Skeletal muscle satellite cell (primary cell): ENCODE measurements at regions not wholly inside any gene's neighbourhood (a gene's known extent, or its start where the extent isn't known, plus 50 kb on each side); places are given as distances from the start of the nearest gene placed in this dataset. TPM values are rescaled to one million over a fixed set of nuclear protein-coding genes. Genes with fewer than 3 reads are reported as not detected.

Source experiments
- H3K27me3 ChIP-seq: 2 replicates; pipeline ENCODE4 v1.7.0; 2013; ENCODE audit warnings: low read length; ENCODE audit not compliant: control insufficient read depth, insufficient read depth
- H3K36me3 ChIP-seq: 2 replicates; pipeline ENCODE4 v1.7.0; 2013; ENCODE audit warnings: mild to moderate bottlenecking, control low read depth, low read length; ENCODE audit not compliant: insufficient read depth
- H3K4me1 ChIP-seq: 2 replicates; pipeline ENCODE4 v1.7.0; 2013; ENCODE audit warnings: low read length; ENCODE audit not compliant: control insufficient read depth, insufficient read depth
- H3K4me2 ChIP-seq: 2 replicates; pipeline ENCODE4 v1.7.0; 2013; ENCODE audit warnings: mild to moderate bottlenecking, low read length
- H3K4me3 ChIP-seq: 2 replicates; pipeline ENCODE4 v1.7.0; 2013; ENCODE audit warnings: low read length
- H3K9ac ChIP-seq: 2 replicates; pipeline ENCODE4 v1.7.0; 2013; ENCODE audit warnings: mild to moderate bottlenecking, low read depth, low read length, moderate library complexity
- H3K9me3 ChIP-seq: replicated peaks from 2 replicates; pipeline ENCODE4 v1.7.0; 2013; ENCODE audit warnings: mild to moderate bottlenecking, control low read depth, low read length
- small RNA-seq: library from RNA; depleted of rRNA; stranded (forward); fragments of <200 nt; gene quantifications from one replicate; pipeline ENCODE3, GENCODE V24; 2012

DNA sequence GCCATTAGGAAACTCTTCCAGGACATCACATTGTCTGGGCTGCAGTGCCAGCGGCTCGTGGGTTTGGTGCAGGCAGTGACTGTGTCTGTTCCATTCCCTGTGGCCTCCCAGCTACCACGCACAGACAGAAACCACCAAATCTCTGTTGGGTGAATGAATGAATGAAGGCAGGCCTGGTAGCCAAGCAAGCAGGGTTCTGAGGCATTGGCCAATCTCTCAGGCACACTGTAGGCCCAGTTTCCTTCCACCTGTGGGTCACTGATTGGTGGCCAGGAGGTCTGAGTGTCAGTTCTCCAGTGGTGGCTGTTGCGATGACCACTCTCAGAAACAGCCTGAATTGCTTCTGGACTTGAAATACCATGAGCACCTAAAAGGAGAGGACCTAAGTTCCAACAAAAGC, 59.4 kb upstream of the CTBP2 start:
- no peaks in the 10 kb centered on the region for H3K36me3 ChIP-seq
- H3K4me1 ChIP-seq, result no peaks in the 10 kb centered on the region
- no peaks in the 10 kb centered on the region for H3K9me3 ChIP-seq
- H3K4me3 ChIP-seq, result no peak overlapping the region
- H3K9ac ChIP-seq, result no peak overlapping the region
- no peak overlapping the region for H3K4me2 ChIP-seq
- peaks cover 18% of the 10 kb centered on the region for H3K27me3 ChIP-seq

DNA sequence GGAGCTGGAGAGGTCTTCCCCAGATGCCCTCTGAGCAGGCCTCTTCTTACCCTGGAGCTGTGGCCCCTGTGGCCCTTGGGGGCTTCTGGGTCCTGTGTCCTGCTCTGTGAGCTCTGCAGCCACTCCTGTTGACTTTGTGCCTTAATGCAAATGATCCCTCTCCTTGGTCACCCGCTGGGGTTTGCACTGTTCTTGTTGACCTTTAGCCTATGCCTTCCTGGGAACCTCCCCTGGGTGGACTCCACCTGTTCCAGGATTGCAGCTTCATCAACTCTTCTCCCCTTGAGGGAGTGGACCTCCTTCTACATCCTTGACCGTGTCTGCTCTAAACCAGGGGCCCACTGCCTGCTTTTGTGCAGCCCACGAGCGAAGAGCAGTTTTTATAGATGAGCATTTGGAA, 58.6 kb upstream of the CTBP2 start:
- Histone ChIP-seq H3K9ac (no peak overlapping the region), H3K9me3 (no peaks in the 10 kb centered on the region), H3K27me3 (peaks cover 16% of the 10 kb centered on the region), H3K4me1 (no peaks in the 10 kb centered on the region), H3K36me3 (no peaks in the 10 kb centered on the region), H3K4me2 (no peak overlapping the region), H3K4me3 (no peak overlapping the region)

DNA sequence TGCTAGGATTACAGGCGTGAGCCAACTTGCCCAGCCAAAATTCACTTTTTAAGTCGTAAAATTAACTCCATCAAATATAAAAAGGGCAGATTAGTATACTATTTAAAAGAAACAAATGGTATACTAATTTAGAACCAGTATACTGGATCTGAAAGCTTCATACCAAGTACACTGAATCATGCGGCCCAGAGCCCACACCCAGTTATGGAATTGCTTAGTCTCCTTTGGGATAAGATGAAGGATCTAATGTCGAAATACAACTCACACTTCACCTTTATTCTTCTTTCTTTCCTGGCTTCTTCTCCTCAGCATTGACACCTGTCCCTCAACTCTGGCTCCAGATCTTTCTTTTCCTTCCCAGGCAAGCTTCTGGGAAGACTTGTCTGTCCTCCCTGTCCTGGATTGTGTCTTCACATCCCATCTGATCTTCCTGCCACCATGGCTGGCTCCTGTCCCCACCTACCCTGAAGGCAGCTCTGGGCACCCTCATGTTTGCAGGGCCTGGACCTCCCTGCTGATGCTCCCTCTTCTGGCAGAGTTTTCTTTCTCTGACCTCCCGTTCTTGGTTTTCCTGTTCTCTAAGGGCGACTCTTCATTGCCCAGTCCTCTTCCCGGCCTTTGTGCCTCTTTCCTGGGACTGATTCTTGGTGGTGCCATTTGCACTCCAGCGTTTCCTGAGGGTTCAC, 57.8 kb upstream of the CTBP2 start:
- Histone ChIP-seq H3K9ac (no peak overlapping the region), H3K36me3 (no peaks in the 10 kb centered on the region), H3K9me3 (no peaks in the 10 kb centered on the region), H3K4me2 (no peak overlapping the region), H3K27me3 (peaks cover 21% of the 10 kb centered on the region), H3K4me3 (no peak overlapping the region), H3K4me1 (no peaks in the 10 kb centered on the region)

DNA sequence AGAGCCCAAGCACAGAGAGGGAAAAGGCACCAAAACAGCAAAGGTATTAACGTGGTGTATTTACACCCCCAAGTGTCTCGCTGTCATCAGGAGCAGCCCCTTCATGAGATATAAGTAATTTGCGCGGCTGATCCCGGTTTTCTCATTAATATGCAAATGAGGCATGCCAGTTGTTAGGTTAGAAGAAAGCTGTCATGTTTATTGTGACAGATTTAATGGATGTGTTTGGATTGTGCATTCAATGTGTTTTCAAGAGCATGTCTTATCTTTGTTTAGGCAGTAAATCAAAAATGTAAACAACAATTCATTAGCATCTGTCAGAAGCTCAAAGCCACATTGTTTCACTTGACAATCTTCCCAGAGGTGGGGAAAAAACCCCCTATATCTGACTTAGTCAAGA, 56.5 kb upstream of the CTBP2 start:
- no peak overlapping the region for H3K4me2 ChIP-seq
- H3K36me3 ChIP-seq, result no peaks in the 10 kb centered on the region
- H3K9me3 ChIP-seq, result no peaks in the 10 kb centered on the region
- H3K4me1 ChIP-seq, result no peaks in the 10 kb centered on the region
- peaks cover 31% of the 10 kb centered on the region for H3K27me3 ChIP-seq
- no peak overlapping the region for H3K9ac ChIP-seq
- H3K4me3 ChIP-seq, result no peak overlapping the region

DNA sequence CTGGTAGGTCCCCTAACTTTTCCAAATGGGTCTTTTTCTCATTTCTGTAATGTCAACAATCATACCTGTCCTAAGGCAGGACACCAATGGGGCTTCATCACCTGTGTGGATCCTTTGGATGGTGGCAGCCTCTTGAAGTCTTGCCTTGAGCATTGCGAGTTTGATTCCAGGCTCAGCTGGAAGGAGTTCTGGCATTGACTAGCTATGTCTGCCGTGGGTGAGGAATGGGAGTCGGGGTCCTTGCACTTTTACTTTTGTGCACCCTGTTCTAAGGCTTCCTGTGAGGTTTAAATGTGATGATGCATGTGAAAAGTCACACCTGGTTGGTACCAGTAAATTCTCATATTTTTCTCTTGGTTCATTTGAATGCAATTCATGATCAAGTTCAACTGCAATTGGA, 55.9 kb upstream of the CTBP2 start:
- H3K4me2 ChIP-seq, result no peak overlapping the region
- H3K9ac ChIP-seq, result no peak overlapping the region
- no peaks in the 10 kb centered on the region for H3K9me3 ChIP-seq
- peaks cover 25% of the 10 kb centered on the region for H3K27me3 ChIP-seq
- no peaks in the 10 kb centered on the region for H3K36me3 ChIP-seq
- no peak overlapping the region for H3K4me3 ChIP-seq
- no peaks in the 10 kb centered on the region for H3K4me1 ChIP-seq

DNA sequence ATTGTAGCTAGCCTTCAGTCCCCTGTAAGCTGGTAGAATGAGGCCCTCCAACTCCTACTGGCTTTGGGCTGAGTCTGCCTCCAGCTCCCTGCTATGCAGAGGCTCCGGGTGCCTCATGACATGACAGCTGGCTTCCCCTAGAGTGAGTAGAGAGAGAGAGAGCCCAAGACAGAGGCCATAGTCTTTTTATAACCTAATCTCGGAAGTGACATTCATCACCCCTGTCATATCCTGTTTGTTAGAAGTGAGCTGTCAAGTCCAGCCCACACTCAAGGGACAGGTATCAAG, 53.9 kb upstream of the CTBP2 start:
- Histone ChIP-seq H3K4me2 (no peak overlapping the region), H3K9me3 (no peaks in the 10 kb centered on the region), H3K9ac (no peak overlapping the region), H3K36me3 (no peaks in the 10 kb centered on the region), H3K27me3 (peaks cover 23% of the 10 kb centered on the region), H3K4me3 (no peak overlapping the region), H3K4me1 (peaks cover 5% of the 10 kb centered on the region)

DNA sequence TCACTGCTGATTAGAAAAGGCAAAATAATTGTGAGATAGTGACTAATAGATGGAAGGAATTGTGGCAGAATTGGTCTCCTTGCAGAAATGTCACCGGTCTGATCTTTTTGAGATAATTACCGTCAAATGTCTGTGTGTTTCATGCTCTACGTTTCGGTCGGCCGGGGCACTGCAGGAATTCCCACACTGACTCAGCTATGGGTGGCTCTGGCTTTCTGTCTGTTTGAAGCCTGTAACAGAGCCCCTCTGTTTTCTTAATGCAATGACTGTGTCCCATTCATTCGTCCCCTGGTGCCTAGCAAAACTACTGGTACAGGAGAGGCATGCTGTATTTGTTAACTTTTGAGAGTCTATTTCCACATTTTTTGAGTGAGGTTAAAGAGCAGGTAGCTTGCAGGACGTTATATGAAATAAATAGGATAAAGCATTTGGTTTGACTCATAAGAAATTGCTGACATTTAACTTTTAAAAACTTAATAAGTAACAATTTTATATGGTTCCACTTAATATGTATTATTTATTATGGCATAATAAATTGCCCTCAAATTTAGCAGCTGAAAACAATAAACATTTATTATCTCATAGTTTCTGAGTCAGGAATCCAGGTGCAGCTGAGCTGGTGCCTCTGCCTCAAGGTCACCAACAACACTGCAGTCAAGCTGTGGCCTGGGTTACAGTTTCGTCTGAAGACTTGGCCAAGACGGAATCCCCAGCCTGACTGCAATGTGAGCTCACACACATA, 53.3 kb upstream of the CTBP2 start:
- Histone ChIP-seq H3K4me3 (no peak overlapping the region), H3K27me3 (peaks cover 23% of the 10 kb centered on the region), H3K9me3 (no peaks in the 10 kb centered on the region)

DNA sequence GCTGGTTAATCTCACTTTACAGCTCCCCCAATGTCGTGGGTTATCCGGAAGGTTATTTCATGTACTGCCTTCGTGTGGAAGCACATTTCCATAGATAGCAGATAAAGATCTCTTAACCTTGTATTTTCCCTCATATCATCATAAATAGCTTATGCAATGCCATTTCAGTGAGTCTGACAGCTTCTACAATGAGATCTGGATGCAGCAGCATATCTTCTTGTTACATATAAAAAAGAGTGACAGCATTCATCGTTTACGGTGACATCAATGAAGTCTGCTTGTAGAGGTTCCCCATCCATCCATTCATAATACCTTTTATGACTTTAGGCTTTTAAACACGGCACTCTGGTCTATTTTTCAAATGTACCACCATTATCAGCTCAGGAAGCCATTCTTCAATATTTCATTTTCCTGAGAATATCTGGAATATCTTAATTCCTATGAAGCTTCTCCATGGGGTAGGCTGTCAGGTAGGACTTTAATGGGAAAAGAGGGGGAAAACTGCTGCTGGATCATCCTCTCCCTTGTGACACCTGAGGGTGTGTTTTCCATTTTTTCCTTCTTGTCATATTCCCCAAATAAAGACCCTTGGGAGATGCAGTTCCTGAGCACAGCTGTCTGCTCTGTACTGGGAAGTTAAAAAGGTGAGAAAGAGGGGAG, 51.9 kb upstream of the CTBP2 start:
- Histone ChIP-seq H3K4me2 (no peak overlapping the region), H3K4me1 (peaks cover 11% of the 10 kb centered on the region), H3K9ac (no peak overlapping the region), H3K27me3 (peaks cover 25% of the 10 kb centered on the region), H3K9me3 (no peaks in the 10 kb centered on the region), H3K4me3 (no peak overlapping the region), H3K36me3 (no peaks in the 10 kb centered on the region)

More for the DNA sequence above, 53.3 kb upstream of the CTBP2 start:
- H3K36me3 ChIP-seq, result no peaks in the 10 kb centered on the region
- H3K4me2 ChIP-seq, result no peak overlapping the region
- no peak overlapping the region for H3K9ac ChIP-seq
- peaks cover 10% of the 10 kb centered on the region for H3K4me1 ChIP-seq

Small RNA genes in the stretch of these regions (small RNA-seq; reads per million reads assigned to genes)
- gene RPS27P18, result not detected
